Psoas muscle (tissue), 7 donors: ENCODE measurements at regions not wholly inside any gene's neighbourhood (a gene's known extent, or its start where the extent isn't known, plus 50 kb on each side); places are given as distances from the start of the nearest gene placed in this dataset.

Source experiments
- ATAC-seq, 4 donors: fragments of 200-7000 bp; cut with Tn5 transposase; one replicate each; pipeline ENCODE4 v1.9.1; 2020; ENCODE audit warnings: moderate library complexity in 3 of 4, mild to moderate bottlenecking in 2 of 4
- DNase-seq, 2 donors: peaks; one replicate each; pipeline ENCODE4 v3.0.0-alpha.2; 2020
- H3K27ac ChIP-seq: fragments of 200-600 bp; one replicate; pipeline ENCODE4 v1.8.0; 2022
- H3K27me3 ChIP-seq, 3 donors: fragments of 200-600 bp in 1 of 3; one replicate each; pipeline versions ENCODE4 v1.6.1 to v1.8.0; 2013 to 2022; ENCODE audit warnings: low read length in 2 of 3, mild to moderate bottlenecking in 2 of 3, moderate library complexity in 1 of 3; ENCODE audit not compliant: insufficient read depth in 3 of 3
- H3K36me3 ChIP-seq, 2 donors: fragments of 200-600 bp in 1 of 2; one replicate each; pipeline versions ENCODE4 v1.6.1 to v1.8.0; 2013 to 2022; ENCODE audit warnings: low read depth in 1 of 2, mild to moderate bottlenecking in 1 of 2, moderate library complexity in 1 of 2; ENCODE audit not compliant: insufficient read depth in 1 of 2
- H3K4me1 ChIP-seq: fragments of 200-600 bp; one replicate; pipeline ENCODE4 v1.8.0; 2022
- H3K4me3 ChIP-seq: fragments of 200-600 bp; one replicate; pipeline ENCODE4 v1.8.0; 2022; ENCODE audit warnings: mild to moderate bottlenecking
- H3K9me3 ChIP-seq: fragments of 200-600 bp; one replicate; pipeline ENCODE4 v1.8.0; 2022
- WGBS, 3 donors: extraction: QIAGEN DNeasy Blood & Tissue Kit; methylation state at CpG; one replicate each; pipeline versions ENCODE4 v1.1.6 to v1.1.7; 2013; 5-methylcytosine and 5-hydroxymethylcytosine counted together
- intact Hi-C, 2 donors: fragments of 100-400 bp; cut with DNase I; formaldehyde crosslinking; loops; one replicate each; pipeline versions ENCODE4 v1.11.0 to v1.14.2; 2022
- TF ChIP-seq, protein P1 (sequence below): fragments of 200-600 bp; IDR thresholded peaks from one replicate; pipeline ENCODE4 v1.8.0; 2022; ENCODE audit warnings: antibody characterized with exemption
- donor health status: healthy with polysubstance abuse.
- donor health status: DM: no; HTN: no; CAD: no; lungs with moderate emphysema.
- donor health status: Bipolar disorder and iron deficiency.
- donor health status: healthy.
- donor health status: DM: yes; HTN: yes; CAD: no.
- donor health status: DM: no; HTN: no; CAD: no.
- donor health status: DM: yes; HTN: yes; CAD: no.

DNA sequence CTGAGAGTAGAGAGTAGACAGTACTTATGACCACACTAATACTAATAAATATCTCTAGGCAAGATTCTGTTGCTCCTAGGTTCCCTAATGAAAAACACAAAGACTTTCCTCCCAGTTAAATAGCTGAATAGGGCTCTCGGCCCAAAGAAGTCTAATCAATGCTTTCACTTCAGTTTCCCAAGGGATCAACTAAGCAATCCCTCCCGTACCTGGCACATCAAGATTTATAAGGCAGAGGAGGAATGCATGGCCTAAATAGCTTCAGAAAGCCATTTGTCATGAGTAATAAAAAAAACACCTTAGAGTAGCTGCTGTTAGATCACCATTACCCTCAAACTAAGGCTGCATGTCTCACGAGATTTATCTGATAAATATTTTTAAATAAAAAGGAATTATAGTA is 56.8 kb upstream of the EXOC1L start:
- intact Hi-C loops, result no loop called here
- no peak overlapping the region for H3K4me3 ChIP-seq
- peaks cover 0 to 4% (median 0%) of the 10 kb centered on the region in 3 donors for H3K27me3 ChIP-seq
- H3K4me1 ChIP-seq, result peaks cover 6% of the 10 kb centered on the region
- H3K27ac ChIP-seq, result no peak overlapping the region
- TF ChIP-seq, protein P1, sequence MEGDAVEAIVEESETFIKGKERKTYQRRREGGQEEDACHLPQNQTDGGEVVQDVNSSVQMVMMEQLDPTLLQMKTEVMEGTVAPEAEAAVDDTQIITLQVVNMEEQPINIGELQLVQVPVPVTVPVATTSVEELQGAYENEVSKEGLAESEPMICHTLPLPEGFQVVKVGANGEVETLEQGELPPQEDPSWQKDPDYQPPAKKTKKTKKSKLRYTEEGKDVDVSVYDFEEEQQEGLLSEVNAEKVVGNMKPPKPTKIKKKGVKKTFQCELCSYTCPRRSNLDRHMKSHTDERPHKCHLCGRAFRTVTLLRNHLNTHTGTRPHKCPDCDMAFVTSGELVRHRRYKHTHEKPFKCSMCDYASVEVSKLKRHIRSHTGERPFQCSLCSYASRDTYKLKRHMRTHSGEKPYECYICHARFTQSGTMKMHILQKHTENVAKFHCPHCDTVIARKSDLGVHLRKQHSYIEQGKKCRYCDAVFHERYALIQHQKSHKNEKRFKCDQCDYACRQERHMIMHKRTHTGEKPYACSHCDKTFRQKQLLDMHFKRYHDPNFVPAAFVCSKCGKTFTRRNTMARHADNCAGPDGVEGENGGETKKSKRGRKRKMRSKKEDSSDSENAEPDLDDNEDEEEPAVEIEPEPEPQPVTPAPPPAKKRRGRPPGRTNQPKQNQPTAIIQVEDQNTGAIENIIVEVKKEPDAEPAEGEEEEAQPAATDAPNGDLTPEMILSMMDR, result no peak
- DNase-seq (no peak), ATAC-seq (no peak)
- no peaks in the 10 kb centered on the region for H3K9me3 ChIP-seq
- WGBS, 3 donors, result 23 to 27% (median 23%) methylated on average over 3 of the region's 3 CpGs
- H3K36me3 ChIP-seq, result no peaks in the 10 kb centered on the region

GRCh38 chr4:55763996-55764395 is 55.6 kb upstream of the EXOC1L start:
- Histone ChIP-seq H3K27me3 (peaks cover 0 to 4% (median 0%) of the 10 kb centered on the region in 3 donors), H3K4me1 (no peaks in the 10 kb centered on the region), H3K4me3 (no peak overlapping the region), H3K36me3 (no peaks in the 10 kb centered on the region), H3K9me3 (no peaks in the 10 kb centered on the region), H3K27ac (no peak overlapping the region)
- ATAC-seq (no peak), DNase-seq (no peak)
- intact Hi-C loops, result no loop called here
- TF ChIP-seq, protein P1, result no peak
- 64 to 73% (median 69%) methylated on average over 2 of the region's 2 CpGs for WGBS, 3 donors

- ATAC-seq (no peak), DNase-seq (no peak)
- H3K4me3 ChIP-seq, result no peak overlapping the region
- H3K27me3 ChIP-seq, result peaks cover 0 to 4% (median 0%) of the 10 kb centered on the region in 3 donors
- WGBS, 3 donors, result 60 to 66% (median 65%) methylated on average over 6 of the region's 6 CpGs
- H3K27ac ChIP-seq, result no peak overlapping the region
- H3K9me3 ChIP-seq, result no peaks in the 10 kb centered on the region
- intact Hi-C loops, result no loop called here
- no peaks in the 10 kb centered on the region for H3K36me3 ChIP-seq
- TF ChIP-seq, protein P1, result no peak
- H3K4me1 ChIP-seq, result no peaks in the 10 kb centered on the region
These were observed 54.5 kb upstream of the EXOC1L start for GRCh38 chr4:55765070-55765469.

DNA sequence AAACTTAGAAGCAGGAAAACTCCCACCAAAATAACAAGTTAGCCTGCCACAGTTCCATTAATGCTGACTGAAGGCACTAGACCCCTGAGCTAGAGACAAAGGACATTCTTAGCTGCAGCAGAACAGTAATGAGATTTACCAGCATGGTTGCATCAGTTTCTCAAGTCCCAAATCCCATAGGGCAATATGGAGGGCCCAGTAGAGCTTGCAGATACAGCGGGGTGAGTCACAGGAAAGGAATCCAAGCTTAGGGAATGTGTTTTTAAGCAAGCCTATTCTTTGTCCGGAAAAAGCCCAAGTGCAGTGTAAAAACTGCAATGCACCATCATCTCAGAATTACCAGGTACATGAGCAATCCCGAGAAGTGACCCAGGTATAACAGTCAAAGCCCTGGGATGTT is 51.3 kb upstream of the EXOC1L start:
- H3K27ac ChIP-seq, result no peak overlapping the region
- H3K4me1 ChIP-seq, result no peaks in the 10 kb centered on the region
- ATAC-seq (no peak), DNase-seq (no peak)
- intact Hi-C loops, result no loop called here
- TF ChIP-seq, protein P1, result no peak
- no peaks in the 10 kb centered on the region for H3K36me3 ChIP-seq
- H3K4me3 ChIP-seq, result no peak overlapping the region
- peaks cover 0 to 4% (median 0%) of the 10 kb centered on the region in 3 donors for H3K27me3 ChIP-seq
- 68 to 80% (median 74%) methylated on average over 3 of the region's 3 CpGs for WGBS, 3 donors
- H3K9me3 ChIP-seq, result no peaks in the 10 kb centered on the region
